H9 (cell line): ENCODE measurements at regions not wholly inside any gene's neighbourhood (a gene's known extent, or its start where the extent isn't known, plus 50 kb on each side); places are given as distances from the start of the nearest gene placed in this dataset.

Source experiments
- DNase-seq: peaks from one replicate; pipeline ENCODE4 v3.0.0-alpha.2; 2017
- H2AFZ ChIP-seq: one replicate; pipeline ENCODE4 v1.6.1; 2013; ENCODE audit warnings: mild to moderate bottlenecking, low read length, control low read depth, moderate library complexity
- H2AK5ac ChIP-seq: 2 replicates; pipeline ENCODE4 v1.6.1; 2013; ENCODE audit warnings: low read length, control low read depth, mixed read lengths; ENCODE audit not compliant: insufficient read length
- H2BK120ac ChIP-seq: one replicate; pipeline ENCODE4 v1.6.1; 2013; ENCODE audit warnings: low read depth, mild to moderate bottlenecking, low read length, control low read depth, inconsistent platforms; ENCODE audit not compliant: poor library complexity, severe bottlenecking
- H2BK12ac ChIP-seq: 2 replicates; pipeline ENCODE4 v1.6.1; 2013; ENCODE audit warnings: low read length, control low read depth, mixed read lengths, low read depth; ENCODE audit not compliant: insufficient read length
- H2BK15ac ChIP-seq: 2 replicates; pipeline ENCODE4 v1.6.1; 2013; ENCODE audit warnings: low read depth, low read length, control low read depth
- H2BK20ac ChIP-seq: one replicate; pipeline ENCODE4 v1.6.1; 2013; ENCODE audit warnings: low read depth, mild to moderate bottlenecking, low read length, control low read depth, inconsistent platforms; ENCODE audit not compliant: poor library complexity, severe bottlenecking
- H2BK5ac ChIP-seq: 2 replicates; pipeline ENCODE4 v1.6.1; 2013; ENCODE audit warnings: low read length, control low read depth, mixed read lengths; ENCODE audit not compliant: insufficient read length
- H3K14ac ChIP-seq: 2 replicates; pipeline ENCODE4 v1.6.1; 2013; ENCODE audit warnings: low read length, control low read depth; ENCODE audit not compliant: insufficient read depth
- H3K18ac ChIP-seq: 2 replicates; pipeline ENCODE4 v1.6.1; 2013; ENCODE audit warnings: low read depth, mild to moderate bottlenecking, mixed read lengths, low read length, control low read depth; ENCODE audit not compliant: insufficient read length
- H3K23ac ChIP-seq: 2 replicates; pipeline ENCODE4 v1.6.1; 2013; ENCODE audit warnings: low read length, control low read depth, mixed read lengths, low read depth; ENCODE audit not compliant: insufficient read length
- H3K23me2 ChIP-seq: 2 replicates; pipeline ENCODE4 v1.6.1; 2013; ENCODE audit warnings: low read depth, mild to moderate bottlenecking, mixed read lengths, low read length, control low read depth; ENCODE audit not compliant: insufficient read length, poor library complexity, severe bottlenecking
- H3K27ac ChIP-seq: 2 replicates; pipeline ENCODE4 v1.5.1; 2013; ENCODE audit warnings: low read length, control low read depth, mixed read lengths, low read depth; ENCODE audit not compliant: insufficient read length
- H3K27me3 ChIP-seq: 2 replicates; pipeline ENCODE4 v1.6.1; 2013; ENCODE audit warnings: low read length, control low read depth, inconsistent platforms; ENCODE audit not compliant: insufficient read depth
- H3K4ac ChIP-seq: 2 replicates; pipeline ENCODE4 v1.6.1; 2013; ENCODE audit warnings: low read depth, mild to moderate bottlenecking, control low read depth, inconsistent platforms, low read length, moderate library complexity
- H3K4me1 ChIP-seq: 2 replicates; pipeline ENCODE4 v1.6.1; 2013; ENCODE audit warnings: low read length, control low read depth, inconsistent platforms; ENCODE audit not compliant: insufficient read depth
- H3K4me2 ChIP-seq: 2 replicates; pipeline ENCODE4 v1.6.1; 2013; ENCODE audit warnings: low read length, control low read depth, mixed read lengths; ENCODE audit not compliant: insufficient read length, insufficient read depth
- H3K56ac ChIP-seq: 2 replicates; pipeline ENCODE4 v1.6.1; 2013; ENCODE audit warnings: low read depth, mild to moderate bottlenecking, mixed read lengths, low read length, control low read depth; ENCODE audit not compliant: insufficient read length
- H3K79me1 ChIP-seq: 2 replicates; pipeline ENCODE4 v1.6.1; 2013; ENCODE audit warnings: low read depth, mild to moderate bottlenecking, moderate library complexity, low read length, control low read depth, inconsistent platforms; ENCODE audit not compliant: insufficient read depth, poor library complexity, severe bottlenecking
- H3K79me2 ChIP-seq: 2 replicates; pipeline ENCODE4 v1.6.1; 2013; ENCODE audit warnings: low read length, control low read depth, inconsistent platforms; ENCODE audit not compliant: insufficient read depth
- H3K9ac ChIP-seq: 2 replicates; pipeline ENCODE4 v1.6.1; 2013; ENCODE audit warnings: low read length, control low read depth, mixed read lengths; ENCODE audit not compliant: insufficient read length; ENCODE audit errors: extremely low read depth
- H3K9me3 ChIP-seq: one replicate; pipeline ENCODE4 v1.6.1; 2013; ENCODE audit warnings: low read depth, low read length, inconsistent platforms; ENCODE audit not compliant: control insufficient read depth
- H3T11ph ChIP-seq: one replicate; pipeline ENCODE4 v1.6.1; 2013; ENCODE audit warnings: mild to moderate bottlenecking, low read length, control low read depth, inconsistent platforms
- H4K20me1 ChIP-seq: one replicate; pipeline ENCODE4 v1.6.1; 2013; ENCODE audit not compliant: control insufficient read depth, insufficient read length, insufficient read depth
- H4K5ac ChIP-seq: 2 replicates; pipeline ENCODE4 v1.6.1; 2013; ENCODE audit warnings: low read depth, mild to moderate bottlenecking, mixed read lengths, low read length, control low read depth; ENCODE audit not compliant: insufficient read length
- H4K8ac ChIP-seq: replicated peaks from 2 replicates; pipeline ENCODE4 v1.6.1; 2013; ENCODE audit warnings: low read length, control low read depth, mixed read lengths, low read depth; ENCODE audit not compliant: insufficient read length
- H4K91ac ChIP-seq: 2 replicates; pipeline ENCODE4 v1.6.1; 2013; ENCODE audit warnings: low read depth, mild to moderate bottlenecking, moderate library complexity, mixed read lengths, low read length, control low read depth; ENCODE audit not compliant: insufficient read length
- H3K27ac Mint-ChIP-seq, 3 experiments: 2 replicates in 2 of 3; 3 replicates in 1 of 3; pipeline ENCODE4 v1.8.0; 2020 to 2021; ENCODE audit warnings: mixed read lengths in 3 of 3, mild to moderate bottlenecking in 1 of 3, moderate library complexity in 1 of 3
- H3K27me3 Mint-ChIP-seq: 2 replicates; pipeline ENCODE4 v1.8.0; 2021; ENCODE audit warnings: low read depth, mild to moderate bottlenecking, moderate library complexity, mixed read lengths
- H3K36me3 Mint-ChIP-seq, 3 experiments: 2 replicates in 2 of 3; 3 replicates in 1 of 3; pipeline ENCODE4 v1.8.0; 2020 to 2021; ENCODE audit warnings: low read depth in 3 of 3, mixed read lengths in 3 of 3; ENCODE audit not compliant: insufficient read depth in 1 of 3
- H3K4me1 Mint-ChIP-seq, 2 experiments: 2 replicates each; pipeline ENCODE4 v1.8.0; 2020; ENCODE audit warnings: mixed read lengths in 2 of 2
- H3K4me3 Mint-ChIP-seq, 2 experiments: 2 replicates in 1 of 2; 3 replicates in 1 of 2; pipeline ENCODE4 v1.8.0; 2020 to 2021; ENCODE audit warnings: mild to moderate bottlenecking in 2 of 2, mixed read lengths in 2 of 2, moderate library complexity in 1 of 2
- H3K9me3 Mint-ChIP-seq, 2 experiments: 2 replicates in 1 of 2; 3 replicates in 1 of 2; pipeline ENCODE4 v1.8.0; 2020; ENCODE audit warnings: mild to moderate bottlenecking in 2 of 2, mixed read lengths in 2 of 2, moderate library complexity in 1 of 2
- CTCF ChIP-seq: fragments of 200-600 bp; sonication (generic); conservative IDR thresholded peaks from 3 replicates; pipeline ENCODE4 v1.8.0; 2021; ENCODE audit warnings: antibody characterized with exemption, mild to moderate bottlenecking
- WGBS: extraction: QIAGEN DNeasy Blood & Tissue Kit; methylation state at CpG from one replicate; pipeline ENCODE4 v1.1.7; 2013; ENCODE audit warnings: missing lambda C conversion rate, low lambda C conversion rate, mixed read lengths; ENCODE audit not compliant: insufficient read length; ENCODE audit errors: extremely low coverage; 5-methylcytosine and 5-hydroxymethylcytosine counted together

- Histone ChIP-seq H4K20me1 (no peaks in the 10 kb centered on the region), H3K27ac (no peak overlapping the region), H3K9me3 (no peaks in the 10 kb centered on the region), H3K4ac (no peak overlapping the region), H3T11ph (no peak overlapping the region), H2BK120ac (no peak overlapping the region), H3K9ac (no peak overlapping the region), H3K23ac (no peak overlapping the region), H3K14ac (0 out of 2 replicates have a peak overlapping the region, but pooled peaks have one; percentile 32), H3K4me1 (no peaks in the 10 kb centered on the region), H3K23me2 (no peaks in the 10 kb centered on the region), H2BK12ac (no peak overlapping the region), H3K56ac (no peak overlapping the region), H2BK15ac (no peak overlapping the region), H4K5ac (no peak overlapping the region), H2BK5ac (no peak overlapping the region), H4K8ac (no peak overlapping the region), H2BK20ac (no peak overlapping the region), H3K18ac (no peak overlapping the region), H4K91ac (no peak overlapping the region), H3K27me3 (no peaks in the 10 kb centered on the region), H3K79me2 (no peaks in the 10 kb centered on the region), H2AK5ac (no peak overlapping the region), H2AFZ (no peak overlapping the region), H3K4me2 (no peak overlapping the region), H3K79me1 (no peaks in the 10 kb centered on the region)
- Mint-ChIP-seq H3K4me1 (peaks cover 10 to 20% of the 10 kb centered on the region in 2 experiments; a peak in 3 of 4 replicates), H3K27ac (no peak overlapping the region), H3K27me3 (no peaks in the 10 kb centered on the region), H3K4me3 (no peak overlapping the region), H3K36me3 (no peaks in the 10 kb centered on the region), H3K9me3 (no peaks in the 10 kb centered on the region)
- no peak for TF ChIP-seq CTCF
- no CpG with 5 or more reads among the region's 8 CpGs for WGBS
- no peak for DNase-seq
Measured at GRCh38 chr4:182107931-182108330, 135.3 kb upstream of the TENM3 start.
